Astrocyte (in vitro differentiated cells and primary cell): ENCODE measurements at regions not wholly inside any gene's neighbourhood (a gene's known extent, or its start where the extent isn't known, plus 50 kb on each side); places are given as distances from the start of the nearest gene placed in this dataset.

Experiments
- CTCF ChIP-seq: IDR thresholded peaks from 2 replicates; pipeline ENCODE4 v1.5.1; 2011; ENCODE audit warnings: low read depth, mild to moderate bottlenecking, inconsistent platforms, low read length, moderate library complexity; ENCODE audit not compliant: insufficient read depth
- EZH2 ChIP-seq: IDR thresholded peaks from 2 replicates; pipeline ENCODE4 v1.6.1; 2012; ENCODE audit warnings: mild to moderate bottlenecking, low read length, inconsistent platforms; ENCODE audit not compliant: insufficient read depth

- TF ChIP-seq CTCF: no peak
- no peak for TF ChIP-seq EZH2
These were observed 86.1 kb upstream of the ADGRL2 start for GRCh38 chr1:81714636-81715035.
